H1 (cell line): ENCODE measurements at regions not wholly inside any gene's neighbourhood (a gene's known extent, or its start where the extent isn't known, plus 50 kb on each side); places are given as distances from the start of the nearest gene placed in this dataset.

Experiments
- CTCF ChIA-PET: fragments of 300-600 bp; sonication (Branson Sonifier 250); formaldehyde crosslinking; loops from one replicate; lab custom pipeline; 2021; ENCODE audit not compliant: partially characterized antibody; lab: Charles Lee
- POLR2A ChIA-PET: fragments of 300-600 bp; sonication (Branson Sonifier 250); formaldehyde crosslinking; loops from one replicate; lab custom pipeline; 2021; ENCODE audit warnings: inconsistent platforms; ENCODE audit not compliant: partially characterized antibody; lab: Charles Lee
- DNase-seq, 2 experiments: peaks; one replicate each; pipeline versions ENCODE4 v3.0.0 to v3.0.0-alpha.2; 2010 to 2022; ENCODE audit warnings: low spot score in 2 of 2, low read depth in 1 of 2, mixed read lengths in 1 of 2
- FAIRE-seq: peaks from 2 replicates; lab custom pipeline; 2011; peaks lifted over from hg19 to GRCh38; lab: Jason Lieb, UNC
- H2AFZ ChIP-seq: 2 replicates; pipeline ENCODE4 v1.8.1; 2012; ENCODE audit warnings: low read length, inconsistent platforms
- H2AK5ac ChIP-seq: 2 replicates; pipeline ENCODE4 v1.6.1; 2013; ENCODE audit warnings: low read depth, low read length
- H2BK120ac ChIP-seq: replicated peaks from 2 replicates; pipeline ENCODE3; 2013; ENCODE audit warnings: low read depth, low read length, inconsistent platforms
- H2BK12ac ChIP-seq: 2 replicates; pipeline ENCODE4 v1.6.1; 2013; ENCODE audit warnings: low read depth, low read length
- H2BK15ac ChIP-seq: 2 replicates; pipeline ENCODE4 v1.6.1; 2013; ENCODE audit warnings: low read length
- H2BK20ac ChIP-seq: 2 replicates; pipeline ENCODE4 v1.6.1; 2013; ENCODE audit warnings: low read length
- H2BK5ac ChIP-seq: 2 replicates; pipeline ENCODE4 v1.6.1; 2013; ENCODE audit warnings: low read depth, low read length
- H3K14ac ChIP-seq: 2 replicates; pipeline ENCODE4 v1.6.1; 2013; ENCODE audit warnings: inconsistent platforms; ENCODE audit not compliant: insufficient read length
- H3K18ac ChIP-seq: 2 replicates; pipeline ENCODE4 v1.6.1; 2013; ENCODE audit warnings: low read length; ENCODE audit errors: extremely low read depth
- H3K23ac ChIP-seq: 2 replicates; pipeline ENCODE4 v1.6.1; 2013; ENCODE audit warnings: inconsistent platforms; ENCODE audit not compliant: insufficient read length
- H3K23me2 ChIP-seq: 2 replicates; pipeline ENCODE4 v1.6.1; 2013; ENCODE audit warnings: low read depth, low read length
- H3K27ac ChIP-seq: 2 replicates; pipeline ENCODE4 v1.6.1; 2011; ENCODE audit warnings: low read depth, low read length, inconsistent platforms
- H3K27me3 ChIP-seq, 4 experiments: replicated peaks in 1 of 4; 1 replicate in 1 of 4; 2 replicates in 3 of 4; pipeline versions ENCODE4 v1.6.1 to v1.8.1; 2011 to 2013; ENCODE audit warnings: low read length in 3 of 4, mild to moderate bottlenecking in 3 of 4, inconsistent platforms in 2 of 4, mixed read lengths in 2 of 4, moderate library complexity in 1 of 4; ENCODE audit not compliant: control insufficient read depth in 3 of 4, insufficient read depth in 3 of 4; ENCODE audit errors: extremely low read depth in 1 of 4
- H3K36me3 ChIP-seq, 4 experiments: 2 replicates each; pipeline versions ENCODE4 v1.6.1 to v1.8.1; 2011 to 2013; ENCODE audit warnings: mild to moderate bottlenecking in 4 of 4, low read length in 3 of 4, moderate library complexity in 2 of 4, control low read depth in 1 of 4, inconsistent platforms in 1 of 4; ENCODE audit not compliant: insufficient read depth in 4 of 4, control insufficient read depth in 2 of 4
- H3K4ac ChIP-seq: replicated peaks from 2 replicates; pipeline ENCODE3; 2013; ENCODE audit warnings: low read length, low read depth, mixed read lengths, inconsistent platforms; ENCODE audit not compliant: insufficient read length
- H3K4me1 ChIP-seq, 4 experiments: replicated peaks in 1 of 4; 1 replicate in 1 of 4; 2 replicates in 3 of 4; pipeline versions ENCODE4 v1.6.1 to v1.8.1; 2011 to 2013; ENCODE audit warnings: low read length in 3 of 4, inconsistent platforms in 2 of 4, mixed read lengths in 1 of 4; ENCODE audit not compliant: insufficient read depth in 4 of 4, control insufficient read depth in 3 of 4
- H3K4me2 ChIP-seq, 2 experiments: 2 replicates each; pipeline versions ENCODE4 v1.6.1 to v1.8.1; 2011 to 2013; ENCODE audit warnings: low read depth in 2 of 2, low read length in 2 of 2, control low read depth in 1 of 2, inconsistent platforms in 1 of 2, mild to moderate bottlenecking in 1 of 2; ENCODE audit not compliant: insufficient read depth in 1 of 2
- H3K4me3 ChIP-seq, 4 experiments: fragments of 200-600, 300-600 bp in 1 of 4; sonication (generic), shearing (Covaris generic), sonication (Bioruptor Twin) in 1 of 4; 2 replicates each; pipeline versions ENCODE4 v1.5.1 to v1.8.1; 2011 to 2016; ENCODE audit warnings: low read length in 4 of 4, low read depth in 3 of 4, control low read depth in 2 of 4, inconsistent platforms in 2 of 4, mild to moderate bottlenecking in 2 of 4, mixed read lengths in 1 of 4, moderate library complexity in 1 of 4; ENCODE audit not compliant: insufficient read depth in 2 of 4; ENCODE audit errors: extremely low read depth in 1 of 4
- H3K56ac ChIP-seq: replicated peaks from 2 replicates; pipeline ENCODE3; 2013; ENCODE audit warnings: low read depth, mild to moderate bottlenecking, mixed read lengths, low read length, inconsistent platforms; ENCODE audit not compliant: insufficient read length
- H3K79me1 ChIP-seq: 2 replicates; pipeline ENCODE4 v1.6.1; 2013; ENCODE audit warnings: low read depth, low read length, control low read depth
- H3K79me2 ChIP-seq, 2 experiments: 2 replicates each; pipeline versions ENCODE4 v1.6.1 to v1.8.1; 2012 to 2013; ENCODE audit warnings: low read length in 2 of 2, mild to moderate bottlenecking in 2 of 2, inconsistent platforms in 1 of 2; ENCODE audit not compliant: insufficient read depth in 2 of 2, control insufficient read depth in 1 of 2
- H3K9ac ChIP-seq, 4 experiments: replicated peaks in 1 of 4; 1 replicate in 1 of 4; 2 replicates in 3 of 4; pipeline versions ENCODE4 v1.6.1 to v1.8.1; 2011 to 2013; ENCODE audit warnings: low read depth in 3 of 4, low read length in 3 of 4, control low read depth in 2 of 4, mild to moderate bottlenecking in 2 of 4, moderate library complexity in 2 of 4, inconsistent platforms in 1 of 4; ENCODE audit errors: extremely low read depth in 1 of 4
- H3K9me3 ChIP-seq, 2 experiments: 2 replicates each; pipeline versions ENCODE4 v1.6.1 to v1.8.1; 2012 to 2013; ENCODE audit warnings: mild to moderate bottlenecking in 2 of 2, moderate library complexity in 2 of 2, control low read depth in 1 of 2, inconsistent platforms in 1 of 2, low read depth in 1 of 2, low read length in 1 of 2, mixed read lengths in 1 of 2; ENCODE audit not compliant: insufficient read depth in 2 of 2
- H4K20me1 ChIP-seq, 2 experiments: replicated peaks in 1 of 2; 2 replicates each; pipeline versions ENCODE3 to v1.8.1; 2011 to 2013; ENCODE audit warnings: inconsistent platforms in 2 of 2, low read length in 2 of 2, mild to moderate bottlenecking in 1 of 2; ENCODE audit not compliant: insufficient read depth in 2 of 2, control insufficient read depth in 1 of 2
- H4K5ac ChIP-seq: 2 replicates; pipeline ENCODE4 v1.6.1; 2013; ENCODE audit warnings: low read length, low read depth, mixed read lengths, inconsistent platforms; ENCODE audit not compliant: insufficient read length
- H4K8ac ChIP-seq: 2 replicates; pipeline ENCODE4 v1.8.0; 2013; ENCODE audit warnings: mild to moderate bottlenecking, moderate library complexity, low read length, inconsistent platforms; ENCODE audit not compliant: insufficient read depth; ENCODE audit errors: extremely low read depth
- H4K91ac ChIP-seq: replicated peaks from 2 replicates; pipeline ENCODE3; 2013; ENCODE audit warnings: low read length, mixed read lengths, inconsistent platforms; ENCODE audit not compliant: insufficient read length
- ASH2L ChIP-seq: fragments of 200-600, 300-600 bp; sonication (generic); IDR thresholded peaks from one replicate; pipeline ENCODE4 v1.7.1; 2017; ENCODE audit warnings: low read length
- BACH1 ChIP-seq: IDR thresholded peaks from 2 replicates; pipeline ENCODE4 v1.6.1; 2012; ENCODE audit warnings: low read length, improper control_type of control experiment
- BRCA1 ChIP-seq: IDR thresholded peaks from 2 replicates; pipeline ENCODE4 v1.6.1; 2012; ENCODE audit warnings: low read depth, low read length, improper control_type of control experiment
- EZH2 ChIP-seq: fragments of 200-600 bp; sonication (generic); IDR thresholded peaks from 2 replicates; pipeline ENCODE4 v1.7.1; 2012; ENCODE audit warnings: low read depth, mild to moderate bottlenecking, moderate library complexity, low read length, inconsistent platforms; ENCODE audit not compliant: severe bottlenecking
- KDM4A ChIP-seq: IDR thresholded peaks from one replicate; pipeline ENCODE4 v1.7.1; 2012; ENCODE audit warnings: low read depth, mild to moderate bottlenecking, moderate library complexity, low read length, inconsistent platforms; ENCODE audit not compliant: severe bottlenecking
- NANOG ChIP-seq: IDR thresholded peaks from 2 replicates; pipeline ENCODE4 v1.6.1; 2011; ENCODE audit warnings: low read length, low read depth, mild to moderate bottlenecking, inconsistent platforms; ENCODE audit not compliant: insufficient read depth, poor library complexity, severe bottlenecking
- NRF1 ChIP-seq: IDR thresholded peaks from 2 replicates; pipeline ENCODE4 v1.6.1; 2011; ENCODE audit warnings: mild to moderate bottlenecking, low read depth, low read length, improper control_type of control experiment
- RAD21 ChIP-seq, 2 experiments: IDR thresholded peaks in 1 of 2; conservative IDR thresholded peaks in 1 of 2; 2 replicates each; pipeline ENCODE4 v1.6.1; 2011; ENCODE audit warnings: low read depth in 2 of 2, low read length in 2 of 2, improper control_type of control experiment in 1 of 2, inconsistent platforms in 1 of 2, mild to moderate bottlenecking in 1 of 2, moderate library complexity in 1 of 2
- RBBP5 ChIP-seq: IDR thresholded peaks from 2 replicates; pipeline ENCODE4 v1.7.1; 2012; ENCODE audit warnings: low read depth, mild to moderate bottlenecking, inconsistent platforms, low read length, moderate library complexity, borderline replicate concordance
- RNF2 ChIP-seq: fragments of 200-900, 300-1000 bp; sonication (generic); IDR thresholded peaks from 2 replicates; pipeline ENCODE4 v1.7.1; 2016; ENCODE audit warnings: borderline replicate concordance, low read depth, mild to moderate bottlenecking, antibody characterized with exemption, low read length; ENCODE audit not compliant: poor library complexity, severe bottlenecking; ENCODE audit errors: missing control alignments
- SP4 ChIP-seq: IDR thresholded peaks from 2 replicates; pipeline ENCODE4 v1.6.1; 2012; ENCODE audit warnings: low read length, inconsistent platforms
- YY1 ChIP-seq: IDR thresholded peaks from 2 replicates; pipeline ENCODE4 v1.6.1; 2011; ENCODE audit warnings: low read depth, mild to moderate bottlenecking, low read length
- WGBS, 2 experiments: shearing (Covaris generic) in 1 of 2; methylation state at CpG; one replicate each; pipeline versions ENCODE4 v1.1.6 to v1.1.7; 2013 to 2015; ENCODE audit warnings: low lambda C conversion rate in 2 of 2, mixed read lengths in 2 of 2, inconsistent platforms in 1 of 2, low coverage in 1 of 2, missing lambda C conversion rate in 1 of 2; ENCODE audit not compliant: insufficient replicate concordance in 2 of 2, insufficient coverage in 1 of 2, insufficient read length in 1 of 2; ENCODE audit errors: extremely low coverage in 1 of 2, missing lambda C conversion rate in 1 of 2; 5-methylcytosine and 5-hydroxymethylcytosine counted together
- TF ChIP-seq, protein P1 (sequence below): IDR thresholded peaks from 2 replicates; pipeline ENCODE4 v1.6.1; 2012; ENCODE audit warnings: low read length, inconsistent platforms

DNA sequence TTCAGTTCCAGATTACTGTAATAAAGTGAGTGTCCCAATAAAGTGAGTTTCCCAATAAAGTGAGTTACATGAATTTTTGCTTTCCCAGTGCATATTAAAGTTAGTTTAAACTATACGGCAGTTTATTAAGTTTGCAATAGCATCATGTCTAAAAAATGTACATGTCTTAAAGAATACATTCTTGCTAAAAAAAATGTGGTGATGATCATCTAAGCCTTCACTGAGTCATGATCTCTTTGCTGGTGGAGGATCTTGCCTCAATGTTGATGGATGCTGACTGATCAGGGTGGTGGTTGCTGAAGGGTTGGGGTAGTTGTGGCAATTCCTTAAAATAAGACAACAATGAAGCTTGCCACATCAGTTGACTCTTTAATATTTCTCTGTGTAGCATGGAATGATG is 664.2 kb downstream of the TDRD15 start:
- Histone ChIP-seq H2AK5ac (no peak overlapping the region), H3K23me2 (no peaks in the 10 kb centered on the region), H3K36me3 (no peaks in the 10 kb centered on the region), H4K91ac (no peak overlapping the region), H3K79me2 (no peaks in the 10 kb centered on the region), H2BK20ac (no peak overlapping the region), H2BK5ac (no peak overlapping the region), H3K9me3 (no peaks in the 10 kb centered on the region), H3K18ac (no peak overlapping the region), H3K4me1 (no peaks in the 10 kb centered on the region), H3K23ac (no peak overlapping the region), H3K27me3 (no peaks in the 10 kb centered on the region), H3K79me1 (no peaks in the 10 kb centered on the region), H3K4ac (no peak overlapping the region), H2AFZ (no peak overlapping the region), H3K9ac (no peak overlapping the region), H3K4me2 (no peak overlapping the region), H4K8ac (no peak overlapping the region), H4K20me1 (no peaks in the 10 kb centered on the region), H3K27ac (no peak overlapping the region), H2BK120ac (no peak overlapping the region), H2BK15ac (no peak overlapping the region), H3K14ac (no peak overlapping the region), H3K4me3 (no peak overlapping the region), H3K56ac (no peak overlapping the region), H4K5ac (no peak overlapping the region), H2BK12ac (no peak overlapping the region)
- 100% methylated on average over 1 of the region's 1 CpG; no CpG with 5 or more reads in 1 of the 2 experiments for WGBS, 2 experiments
- DNase-seq (no peak), FAIRE-seq (no peak)
- ChIA-PET CTCF (no interaction called here), POLR2A (no interaction called here)
- TF ChIP-seq RAD21 (IDR thresholded peaks at IDR 0.05 in 1 of 2, conservative IDR thresholded peaks at IDR 0.05 in 1 of 2; ENCODE audit: low read depth in 2 of 2, low read length in 2 of 2) (no peak), YY1 (no peak), RNF2 (no peak), EZH2 (no peak), BACH1 (no peak), RBBP5 (no peak), NRF1 (no peak), ASH2L (no peak), NANOG (no peak), BRCA1 (no peak), KDM4A (no peak), SP4 (no peak)
- TF ChIP-seq, protein P1, sequence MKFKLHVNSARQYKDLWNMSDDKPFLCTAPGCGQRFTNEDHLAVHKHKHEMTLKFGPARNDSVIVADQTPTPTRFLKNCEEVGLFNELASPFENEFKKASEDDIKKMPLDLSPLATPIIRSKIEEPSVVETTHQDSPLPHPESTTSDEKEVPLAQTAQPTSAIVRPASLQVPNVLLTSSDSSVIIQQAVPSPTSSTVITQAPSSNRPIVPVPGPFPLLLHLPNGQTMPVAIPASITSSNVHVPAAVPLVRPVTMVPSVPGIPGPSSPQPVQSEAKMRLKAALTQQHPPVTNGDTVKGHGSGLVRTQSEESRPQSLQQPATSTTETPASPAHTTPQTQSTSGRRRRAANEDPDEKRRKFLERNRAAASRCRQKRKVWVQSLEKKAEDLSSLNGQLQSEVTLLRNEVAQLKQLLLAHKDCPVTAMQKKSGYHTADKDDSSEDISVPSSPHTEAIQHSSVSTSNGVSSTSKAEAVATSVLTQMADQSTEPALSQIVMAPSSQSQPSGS = no peak
